GM10248 (cell line): ENCODE measurements at regions not wholly inside any gene's neighbourhood (a gene's known extent, or its start where the extent isn't known, plus 50 kb on each side); places are given as distances from the start of the nearest gene placed in this dataset.
A peak's percentile ranks its signal among the peaks of the same experiment; 100 is the strongest.

ENCODE experiments used
- CTCF ChIA-PET: fragments of 300-600 bp; sonication (Branson Sonifier 250); formaldehyde crosslinking; extraction: SDS; loops from one replicate; lab custom pipeline; 2021; ENCODE audit warnings: antibody characterized with exemption; lab: Yijun Ruan, JAX
- POLR2A ChIA-PET: fragments of 350-650 bp; sonication (Branson Sonifier 250); formaldehyde crosslinking; extraction: SDS; loops from one replicate; lab custom pipeline; 2020; ENCODE audit warnings: antibody characterized with exemption; lab: Yijun Ruan, JAX
- DNase-seq: peaks from one replicate; pipeline ENCODE4 v3.0.0; 2012; ENCODE audit errors: extremely low spot score
- CTCF ChIP-seq: IDR thresholded peaks from 2 replicates; pipeline ENCODE4 v1.5.1; 2012; ENCODE audit warnings: mild to moderate bottlenecking, low read depth; ENCODE audit errors: extremely low read depth, missing control alignments, control extremely low read depth

- TF ChIP-seq CTCF: no peak
- POLR2A ChIA-PET: no interaction called here
- CTCF ChIA-PET: interaction anchor here (1.1 to 5.0 kb wide), 12 partner anchors 9 to 1877 kb away, joined by 3 to 29 read pairs (median 8); no protein-coding TSS in a partner anchor
- no peak for DNase-seq
Measured at GRCh38 chr9:117488659-117489058, 73.8 kb upstream of the ASTN2 start.

DNA sequence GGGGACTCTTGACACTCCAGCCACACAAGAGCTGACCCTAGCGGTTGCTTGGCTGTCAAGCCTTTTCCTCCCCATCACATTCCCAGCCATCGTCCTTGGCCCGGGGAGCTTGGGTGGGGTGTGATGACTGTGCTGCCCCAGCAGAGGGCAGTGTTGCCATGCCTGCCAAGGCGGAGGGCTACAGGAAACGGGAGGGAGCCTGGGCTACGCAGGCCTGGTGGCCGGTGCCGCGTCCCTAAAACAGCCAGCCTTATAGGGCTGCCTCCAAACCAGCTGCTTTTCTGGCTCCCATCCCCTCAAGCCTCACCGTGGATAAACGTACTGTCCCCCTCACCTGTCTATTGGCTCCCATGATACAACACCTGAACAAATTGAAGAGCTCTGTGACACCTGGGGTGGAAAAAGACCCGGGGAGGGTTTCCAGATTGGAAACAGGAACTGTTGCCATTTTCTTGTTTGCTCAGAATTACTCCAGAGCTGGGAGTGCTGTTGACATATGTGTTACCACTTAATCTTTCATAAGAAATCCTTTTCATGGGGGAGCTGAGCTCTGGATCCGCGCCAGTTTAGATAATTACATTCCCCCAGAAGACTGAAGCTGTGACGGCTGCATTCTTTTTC, 72.8 kb upstream of the ASTN2 start:
- ChIA-PET CTCF (interaction anchor here (0.7 to 5.0 kb wide), 37 partner anchors 7 to 1878 kb away, joined by 3 to 29 read pairs (median 5); no protein-coding TSS in a partner anchor), POLR2A (no interaction called here)
- TF ChIP-seq CTCF: peak; percentile 95
- DNase-seq: peak; percentile 65

- CTCF ChIA-PET: interaction anchor here (0.7 to 5.0 kb wide), 12 partner anchors 9 to 119 kb away, joined by 3 to 29 read pairs (median 6); no protein-coding TSS in a partner anchor
- no peak for DNase-seq
- POLR2A ChIA-PET: no interaction called here
- TF ChIP-seq CTCF: no peak
Measured at GRCh38 chr9:117486426-117486825, 71.6 kb upstream of the ASTN2 start.

- no peak for DNase-seq
- ChIA-PET CTCF (interaction anchor here (3.0 to 3.2 kb wide), 2 partner anchors 10 to 21 kb away, joined by 11 read pairs; no protein-coding TSS in a partner anchor), POLR2A (no interaction called here)
- no peak for TF ChIP-seq CTCF
Measured at GRCh38 chr9:117485176-117485575, 70.3 kb upstream of the ASTN2 start.

DNA sequence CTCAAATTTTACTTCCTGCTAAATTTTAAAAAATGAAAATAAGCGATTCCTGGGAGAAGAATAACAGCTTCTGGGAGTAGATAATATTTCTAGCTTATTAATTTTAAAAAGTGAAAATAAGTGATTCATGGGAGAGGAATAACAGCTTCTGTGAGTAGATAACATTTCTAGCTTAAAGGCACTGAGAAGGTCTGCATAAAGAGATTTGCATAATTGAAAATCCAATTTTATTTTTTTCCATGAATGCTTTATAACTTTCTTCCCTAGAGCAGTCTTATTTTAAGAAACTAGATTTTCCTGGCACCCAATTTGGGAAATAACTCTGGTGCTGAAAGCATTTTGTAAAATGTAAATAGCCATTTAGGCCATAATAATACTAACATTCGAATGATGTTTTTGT, 65.9 kb upstream of the ASTN2 start:
- no peak for TF ChIP-seq CTCF
- DNase-seq: no peak
- ChIA-PET CTCF (interaction anchor here (1.8 to 3.6 kb wide), 2 partner anchors 7 to 76 kb away, joined by 3 to 24 read pairs; no protein-coding TSS in a partner anchor), POLR2A (no interaction called here)

GRCh38 chr9:117480253-117480652, 65.4 kb upstream of the ASTN2 start:
- no peak for TF ChIP-seq CTCF
- DNase-seq: no peak
- ChIA-PET POLR2A (no interaction called here), CTCF (interaction anchor here (1.8 to 3.6 kb wide), 2 partner anchors 8 to 76 kb away, joined by 3 to 24 read pairs; no protein-coding TSS in a partner anchor)
